ENCODE measurements at regions not wholly inside any gene's neighbourhood (a gene's known extent, or its start where the extent isn't known, plus 50 kb on each side); places are given as distances from the start of the nearest gene placed in this dataset.

GRCh38 chr13:63011996-63012395 lies 1596.3 kb upstream of the PCDH20 start:
- no peak for DNase-seq (ENCODE audit: insufficient read length, low spot score)
- FAIRE-seq = no peak
- no peak for TF ChIP-seq POLR2A (IDR thresholded peaks at IDR 0.05; ENCODE audit: low read depth, low read length)

GRCh38 chr13:63010072-63010658 lies 1594.5 kb upstream of the PCDH20 start:
- no peak for TF ChIP-seq POLR2A (IDR thresholded peaks at IDR 0.05; ENCODE audit: low read depth, low read length)
- DNase-seq (ENCODE audit: insufficient read length, low spot score) = no peak
- no peak for FAIRE-seq

- no peak for TF ChIP-seq POLR2A (IDR thresholded peaks at IDR 0.05; ENCODE audit: low read depth, low read length)
- FAIRE-seq (no peak), DNase-seq (ENCODE audit: insufficient read length, low spot score) (no peak)
Observed at GRCh38 chr13:63005625-63006024, 1590.0 kb upstream of the PCDH20 start.

- no peak for TF ChIP-seq POLR2A (IDR thresholded peaks at IDR 0.05; ENCODE audit: low read depth, low read length)
- FAIRE-seq = no peak
- no peak for DNase-seq (ENCODE audit: insufficient read length, low spot score)
Observed at GRCh38 chr13:62997696-62998095, 1582.0 kb upstream of the PCDH20 start.

- no peak for FAIRE-seq
Observed at GRCh38 chr13:62997038-62997599, 1581.5 kb upstream of the PCDH20 start.

GRCh38 chr13:62973804-62974203 lies 1558.2 kb upstream of the PCDH20 start:
- no peak for TF ChIP-seq POLR2A (IDR thresholded peaks at IDR 0.05; ENCODE audit: low read depth, low read length)
- no peak for FAIRE-seq
- DNase-seq (ENCODE audit: insufficient read length, low spot score) = no peak

More at GRCh38 chr13:62997038-62997599, 1581.5 kb upstream of the PCDH20 start:
- no peak for TF ChIP-seq POLR2A (IDR thresholded peaks at IDR 0.05; ENCODE audit: low read depth, low read length)
- no peak for DNase-seq (ENCODE audit: insufficient read length, low spot score)

GRCh38 chr13:62964522-62964921 lies 1548.9 kb upstream of the PCDH20 start:
- FAIRE-seq = no peak
- TF ChIP-seq POLR2A (IDR thresholded peaks at IDR 0.05; ENCODE audit: low read depth, low read length) = no peak

GRCh38 chr13:62960723-62961122 lies 1545.1 kb upstream of the PCDH20 start:
- FAIRE-seq (no peak), DNase-seq (ENCODE audit: insufficient read length, low spot score) (no peak)
- TF ChIP-seq POLR2A (IDR thresholded peaks at IDR 0.05; ENCODE audit: low read depth, low read length) = no peak

More at GRCh38 chr13:62964522-62964921, 1548.9 kb upstream of the PCDH20 start:
- no peak for DNase-seq (ENCODE audit: insufficient read length, low spot score)

- DNase-seq (ENCODE audit: insufficient read length, low spot score) = no peak
- no peak for FAIRE-seq
- TF ChIP-seq POLR2A (IDR thresholded peaks at IDR 0.05; ENCODE audit: low read depth, low read length) = no peak
Observed at GRCh38 chr13:62933809-62934208, 1518.2 kb upstream of the PCDH20 start.

GRCh38 chr13:62932256-62932883 lies 1516.7 kb upstream of the PCDH20 start:
- DNase-seq (ENCODE audit: insufficient read length, low spot score) (no peak), FAIRE-seq (no peak)
- TF ChIP-seq POLR2A (IDR thresholded peaks at IDR 0.05; ENCODE audit: low read depth, low read length) = no peak

GRCh38 chr13:62931853-62932252 lies 1516.2 kb upstream of the PCDH20 start:
- DNase-seq (ENCODE audit: insufficient read length, low spot score) = no peak
- no peak for FAIRE-seq
- no peak for TF ChIP-seq POLR2A (IDR thresholded peaks at IDR 0.05; ENCODE audit: low read depth, low read length)

GRCh38 chr13:62924395-62924794 lies 1508.7 kb upstream of the PCDH20 start:
- no peak for TF ChIP-seq POLR2A (IDR thresholded peaks at IDR 0.05; ENCODE audit: low read depth, low read length)
- no peak for DNase-seq (ENCODE audit: insufficient read length, low spot score)
- no peak for FAIRE-seq

- TF ChIP-seq POLR2A (IDR thresholded peaks at IDR 0.05; ENCODE audit: low read depth, low read length) = no peak
- DNase-seq (ENCODE audit: insufficient read length, low spot score) = no peak
- no peak for FAIRE-seq
Observed at GRCh38 chr13:62920159-62920558, 1504.5 kb upstream of the PCDH20 start.

- no peak for DNase-seq (ENCODE audit: insufficient read length, low spot score)
- no peak for TF ChIP-seq POLR2A (IDR thresholded peaks at IDR 0.05; ENCODE audit: low read depth, low read length)
- no peak for FAIRE-seq
Observed at GRCh38 chr13:62919491-62919890, 1503.8 kb upstream of the PCDH20 start.

GRCh38 chr13:62910541-62911060 lies 1495.0 kb upstream of the PCDH20 start:
- FAIRE-seq (no peak), DNase-seq (ENCODE audit: insufficient read length, low spot score) (no peak)
- TF ChIP-seq POLR2A (IDR thresholded peaks at IDR 0.05; ENCODE audit: low read depth, low read length) = no peak

Data from H54 (cell line).